ENCODE measurements at regions not wholly inside any gene's neighbourhood (a gene's known extent, or its start where the extent isn't known, plus 50 kb on each side); places are given as distances from the start of the nearest gene placed in this dataset.
"Not testable (repeated sequence)": the region's sequence is repeated elsewhere in the genome, so short reads cannot be mapped to it uniquely, and the experiment has no call there.

GRCh38 chr6:102766963-102767362, 1373.5 kb downstream of the GRIK2 start:
- H3K9me3 Mint-ChIP-seq, result peaks cover 0 to 27% (median 6%) of the 10 kb centered on the region in 5 donors
- no peaks in the 10 kb centered on the region for H3K4me1 Mint-ChIP-seq
- CTCF ChIA-PET, result no interaction called here
- Histone ChIP-seq H3K27ac (ENCODE audit: low read depth, low read length) (no peak overlapping the region), H3K27me3 (ENCODE audit: insufficient read depth, low read length, poor library complexity, severe bottlenecking) (no peaks in the 10 kb centered on the region), H3K9me3 (ENCODE audit: low read length) (no peaks in the 10 kb centered on the region), H3K36me3 (ENCODE audit: insufficient read depth, low read length) (no peaks in the 10 kb centered on the region), H3K4me3 (ENCODE audit: low read length) (no peak overlapping the region), H3K4me1 (ENCODE audit: insufficient read depth, low read length) (no peaks in the 10 kb centered on the region)
- no peaks in the 10 kb centered on the region for H3K36me3 Mint-ChIP-seq
- H3K27me3 Mint-ChIP-seq, result no peaks in the 10 kb centered on the region
- POLR2A ChIA-PET, result no interaction called here
- H3K27ac Mint-ChIP-seq, result no peak overlapping the region
- DNase-seq, result no peak
- H3K4me3 Mint-ChIP-seq, result no peak overlapping the region

- no peaks in the 10 kb centered on the region for H3K27me3 ChIP-seq (ENCODE audit: insufficient read depth, low read length, poor library complexity, severe bottlenecking)
- Mint-ChIP-seq H3K27me3 (no peaks in the 10 kb centered on the region), H3K36me3 (no peaks in the 10 kb centered on the region), H3K4me1 (no peaks in the 10 kb centered on the region), H3K27ac (no peak overlapping the region), H3K9me3 (peaks cover 0 to 17% (median 5%) of the 10 kb centered on the region in 5 donors), H3K4me3 (no peak overlapping the region)
- no peak overlapping the region for H3K4me3 ChIP-seq (ENCODE audit: low read length)
- no peak for DNase-seq
- POLR2A ChIA-PET, result no interaction called here
- H3K27ac ChIP-seq (ENCODE audit: low read depth, low read length), result no peak overlapping the region
- no peaks in the 10 kb centered on the region for H3K9me3 ChIP-seq (ENCODE audit: low read length)
- no peaks in the 10 kb centered on the region for H3K4me1 ChIP-seq (ENCODE audit: insufficient read depth, low read length)
- no peaks in the 10 kb centered on the region for H3K36me3 ChIP-seq (ENCODE audit: insufficient read depth, low read length)
- CTCF ChIA-PET, result no interaction called here
Measured at GRCh38 chr6:102764317-102764716, 1370.8 kb downstream of the GRIK2 start.

GRCh38 chr6:102763891-102764290, 1370.4 kb downstream of the GRIK2 start:
- Histone ChIP-seq H3K4me1 (ENCODE audit: insufficient read depth, low read length) (no peaks in the 10 kb centered on the region), H3K27me3 (ENCODE audit: insufficient read depth, low read length, poor library complexity, severe bottlenecking) (no peaks in the 10 kb centered on the region), H3K9me3 (ENCODE audit: low read length) (no peaks in the 10 kb centered on the region), H3K4me3 (ENCODE audit: low read length) (no peak overlapping the region), H3K27ac (ENCODE audit: low read depth, low read length) (no peak overlapping the region), H3K36me3 (ENCODE audit: insufficient read depth, low read length) (no peaks in the 10 kb centered on the region)
- H3K27ac Mint-ChIP-seq, result no peak overlapping the region
- POLR2A ChIA-PET, result no interaction called here
- no peaks in the 10 kb centered on the region for H3K27me3 Mint-ChIP-seq
- H3K9me3 Mint-ChIP-seq, result peaks cover 0 to 17% (median 3%) of the 10 kb centered on the region in 5 donors
- DNase-seq, result no peak
- H3K36me3 Mint-ChIP-seq, result no peaks in the 10 kb centered on the region
- H3K4me1 Mint-ChIP-seq, result no peaks in the 10 kb centered on the region
- CTCF ChIA-PET, result no interaction called here
- no peak overlapping the region for H3K4me3 Mint-ChIP-seq

GRCh38 chr6:102761872-102762271, 1368.4 kb downstream of the GRIK2 start:
- peaks cover 0 to 17% (median 5%) of the 10 kb centered on the region in 5 donors for H3K9me3 Mint-ChIP-seq
- CTCF ChIA-PET, result no interaction called here

GRCh38 chr6:102759415-102759814, 1365.9 kb downstream of the GRIK2 start:
- H3K27me3 ChIP-seq (ENCODE audit: insufficient read depth, low read length, poor library complexity, severe bottlenecking), result no peaks in the 10 kb centered on the region
- no peaks in the 10 kb centered on the region for H3K9me3 ChIP-seq (ENCODE audit: low read length)
- CTCF ChIA-PET, result no interaction called here
- Mint-ChIP-seq H3K27ac (no peak overlapping the region), H3K9me3 (peaks cover 0 to 5% (median 3%) of the 10 kb centered on the region in 5 donors), H3K36me3 (no peaks in the 10 kb centered on the region), H3K4me1 (no peaks in the 10 kb centered on the region), H3K4me3 (no peak overlapping the region), H3K27me3 (no peaks in the 10 kb centered on the region)
- H3K27ac ChIP-seq (ENCODE audit: low read depth, low read length), result no peak overlapping the region
- POLR2A ChIA-PET, result no interaction called here
- no peak for DNase-seq
- H3K36me3 ChIP-seq (ENCODE audit: insufficient read depth, low read length), result no peaks in the 10 kb centered on the region
- no peak overlapping the region for H3K4me3 ChIP-seq (ENCODE audit: low read length)
- no peaks in the 10 kb centered on the region for H3K4me1 ChIP-seq (ENCODE audit: insufficient read depth, low read length)

More at GRCh38 chr6:102761872-102762271, 1368.4 kb downstream of the GRIK2 start:
- Mint-ChIP-seq H3K27me3 (no peaks in the 10 kb centered on the region), H3K36me3 (no peaks in the 10 kb centered on the region), H3K4me3 (no peak overlapping the region), H3K27ac (peak overlapping the region in 1 of 8 donors; percentile 32), H3K4me1 (no peaks in the 10 kb centered on the region)
- no peaks in the 10 kb centered on the region for H3K27me3 ChIP-seq (ENCODE audit: insufficient read depth, low read length, poor library complexity, severe bottlenecking)
- no peak for DNase-seq
- H3K36me3 ChIP-seq (ENCODE audit: insufficient read depth, low read length), result no peaks in the 10 kb centered on the region
- H3K4me1 ChIP-seq (ENCODE audit: insufficient read depth, low read length), result no peaks in the 10 kb centered on the region
- H3K4me3 ChIP-seq (ENCODE audit: low read length), result no peak overlapping the region
- H3K9me3 ChIP-seq (ENCODE audit: low read length), result no peaks in the 10 kb centered on the region
- POLR2A ChIA-PET, result no interaction called here
- H3K27ac ChIP-seq (ENCODE audit: low read depth, low read length), result no peak overlapping the region

GRCh38 chr6:102758536-102758935, 1365.0 kb downstream of the GRIK2 start:
- DNase-seq; H3K27ac ChIP-seq (ENCODE audit: low read depth, low read length); H3K27me3 ChIP-seq (ENCODE audit: insufficient read depth, low read length, poor library complexity, severe bottlenecking); H3K27me3 Mint-ChIP-seq; CTCF ChIA-PET; H3K4me1 Mint-ChIP-seq; H3K4me3 Mint-ChIP-seq; POLR2A ChIA-PET; H3K27ac Mint-ChIP-seq; H3K36me3 Mint-ChIP-seq; H3K4me3 ChIP-seq (ENCODE audit: low read length); H3K9me3 Mint-ChIP-seq; H3K4me1 ChIP-seq (ENCODE audit: insufficient read depth, low read length); H3K36me3 ChIP-seq (ENCODE audit: insufficient read depth, low read length); H3K9me3 ChIP-seq (ENCODE audit: low read length): not testable (repeated sequence)

GRCh38 chr6:102749210-102749971, 1355.9 kb downstream of the GRIK2 start:
- ChIA-PET CTCF (no interaction called here), POLR2A (no interaction called here)
- Histone ChIP-seq H3K27ac (ENCODE audit: low read depth, low read length) (no peak overlapping the region), H3K9me3 (ENCODE audit: low read length) (no peaks in the 10 kb centered on the region), H3K4me3 (ENCODE audit: low read length) (no peak overlapping the region), H3K36me3 (ENCODE audit: insufficient read depth, low read length) (no peaks in the 10 kb centered on the region), H3K27me3 (ENCODE audit: insufficient read depth, low read length, poor library complexity, severe bottlenecking) (no peaks in the 10 kb centered on the region), H3K4me1 (ENCODE audit: insufficient read depth, low read length) (no peaks in the 10 kb centered on the region)
- Mint-ChIP-seq H3K27ac (no peak overlapping the region), H3K4me3 (no peak overlapping the region), H3K36me3 (no peaks in the 10 kb centered on the region), H3K4me1 (no peaks in the 10 kb centered on the region), H3K27me3 (no peaks in the 10 kb centered on the region), H3K9me3 (peaks cover 0 to 12% (median 0%) of the 10 kb centered on the region in 5 donors)
- no peak for DNase-seq

- H3K27me3 ChIP-seq (ENCODE audit: insufficient read depth, low read length, poor library complexity, severe bottlenecking), result no peaks in the 10 kb centered on the region
- Mint-ChIP-seq H3K4me3 (no peak overlapping the region), H3K4me1 (no peaks in the 10 kb centered on the region), H3K36me3 (no peaks in the 10 kb centered on the region), H3K27me3 (no peaks in the 10 kb centered on the region), H3K27ac (no peak overlapping the region), H3K9me3 (peaks cover 0 to 19% (median 0%) of the 10 kb centered on the region in 5 donors)
- H3K4me1 ChIP-seq (ENCODE audit: insufficient read depth, low read length), result no peaks in the 10 kb centered on the region
- H3K9me3 ChIP-seq (ENCODE audit: low read length), result no peaks in the 10 kb centered on the region
- ChIA-PET POLR2A (no interaction called here), CTCF (no interaction called here)
- H3K27ac ChIP-seq (ENCODE audit: low read depth, low read length), result no peak overlapping the region
- no peak for DNase-seq
- no peak overlapping the region for H3K4me3 ChIP-seq (ENCODE audit: low read length)
- no peaks in the 10 kb centered on the region for H3K36me3 ChIP-seq (ENCODE audit: insufficient read depth, low read length)
Measured at GRCh38 chr6:102746941-102747340, 1353.4 kb downstream of the GRIK2 start.
